ENCODE measurements at regions not wholly inside any gene's neighbourhood (a gene's known extent, or its start where the extent isn't known, plus 50 kb on each side); places are given as distances from the start of the nearest gene placed in this dataset.

DNA sequence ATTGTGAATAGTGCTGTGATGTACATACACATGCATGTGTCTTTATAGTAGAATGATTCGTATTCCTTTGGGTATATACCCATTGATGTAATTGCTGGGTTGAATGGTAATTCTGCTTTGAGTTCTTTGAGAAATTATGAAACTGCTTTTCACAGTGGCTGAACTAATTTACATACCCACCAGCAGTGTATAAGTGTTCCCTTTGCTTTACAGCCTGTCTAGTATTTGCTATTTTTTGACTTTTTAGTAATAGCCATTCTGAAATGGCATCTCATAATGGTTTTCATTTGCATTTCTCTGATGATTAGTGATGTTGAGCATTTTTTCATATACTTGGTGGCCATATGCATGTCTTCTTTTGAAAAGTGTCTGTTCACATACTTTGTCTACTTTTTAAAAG, 54.5 kb upstream of the FAM78B start:
- DNase-seq = no peak

DNA sequence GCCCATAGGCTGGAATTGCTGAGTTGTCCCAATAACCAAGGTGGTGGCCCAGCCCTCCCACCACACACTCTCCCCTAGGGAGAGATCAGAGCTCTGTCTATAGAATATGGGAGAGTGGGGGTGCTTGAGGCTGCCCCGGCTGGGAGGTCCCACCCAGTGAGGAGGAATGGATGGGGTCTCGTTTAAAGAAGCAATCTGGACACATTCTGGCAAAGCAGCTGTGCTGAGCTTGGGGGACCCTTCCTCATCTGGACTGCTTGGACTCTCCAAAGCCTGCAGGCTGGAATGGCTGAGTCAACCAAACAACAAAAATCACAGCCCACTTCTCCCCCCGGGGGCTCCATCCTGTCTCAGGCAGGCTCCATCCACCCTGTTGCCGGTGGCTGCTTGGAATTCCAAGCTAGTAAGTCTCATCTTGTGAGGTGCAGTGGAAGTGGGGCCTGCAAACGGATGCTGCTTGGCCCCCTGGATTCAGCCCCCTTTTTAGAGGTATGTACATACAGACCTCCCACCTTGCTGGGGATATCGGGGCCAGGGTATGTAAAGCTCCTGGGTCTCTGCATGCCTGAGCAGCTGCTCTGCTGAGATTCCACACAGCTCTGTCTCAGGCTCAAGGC, 67.1 kb upstream of the FAM78B start:
- no peak for DNase-seq

DNA sequence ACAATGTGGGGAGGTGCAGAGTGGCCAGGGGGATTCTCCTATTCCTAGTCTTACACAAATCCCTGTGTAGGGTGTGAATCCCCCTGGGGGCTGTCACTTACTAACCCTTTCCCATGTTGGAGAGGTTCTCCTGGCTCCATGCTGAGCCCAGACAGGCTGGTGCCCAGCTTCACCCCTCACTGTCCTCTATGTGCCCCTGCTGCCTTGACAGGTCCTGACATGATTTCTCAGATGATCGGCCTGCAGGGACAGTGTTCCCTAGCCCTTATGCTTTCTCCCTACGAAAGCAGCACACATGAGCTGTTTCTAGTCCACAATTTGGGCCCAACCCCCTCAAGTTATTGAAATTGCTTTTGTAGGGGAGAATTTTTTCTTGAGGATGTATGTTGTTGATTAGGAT, 68.9 kb upstream of the FAM78B start:
- no peak for DNase-seq

DNA sequence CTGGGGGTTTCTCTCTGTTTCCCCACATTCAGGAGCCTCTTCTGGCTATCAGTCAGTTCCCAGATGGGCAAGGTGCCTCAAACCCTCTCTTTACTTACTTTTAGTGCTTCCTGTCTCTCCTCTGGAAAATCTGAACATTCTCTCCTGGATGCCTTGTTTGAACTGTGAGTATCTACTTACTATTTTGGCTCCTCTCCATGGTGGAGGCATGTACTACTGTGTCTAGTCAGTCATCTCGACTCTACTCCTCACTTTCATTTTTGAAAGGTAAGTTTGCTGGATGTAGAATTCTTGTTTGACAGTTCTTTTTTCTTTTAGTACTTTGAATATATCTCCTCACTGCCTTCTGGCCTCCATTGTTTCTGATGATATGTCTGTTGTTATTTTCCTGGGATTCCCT, 70.9 kb upstream of the FAM78B start:
- no peak for DNase-seq

DNA sequence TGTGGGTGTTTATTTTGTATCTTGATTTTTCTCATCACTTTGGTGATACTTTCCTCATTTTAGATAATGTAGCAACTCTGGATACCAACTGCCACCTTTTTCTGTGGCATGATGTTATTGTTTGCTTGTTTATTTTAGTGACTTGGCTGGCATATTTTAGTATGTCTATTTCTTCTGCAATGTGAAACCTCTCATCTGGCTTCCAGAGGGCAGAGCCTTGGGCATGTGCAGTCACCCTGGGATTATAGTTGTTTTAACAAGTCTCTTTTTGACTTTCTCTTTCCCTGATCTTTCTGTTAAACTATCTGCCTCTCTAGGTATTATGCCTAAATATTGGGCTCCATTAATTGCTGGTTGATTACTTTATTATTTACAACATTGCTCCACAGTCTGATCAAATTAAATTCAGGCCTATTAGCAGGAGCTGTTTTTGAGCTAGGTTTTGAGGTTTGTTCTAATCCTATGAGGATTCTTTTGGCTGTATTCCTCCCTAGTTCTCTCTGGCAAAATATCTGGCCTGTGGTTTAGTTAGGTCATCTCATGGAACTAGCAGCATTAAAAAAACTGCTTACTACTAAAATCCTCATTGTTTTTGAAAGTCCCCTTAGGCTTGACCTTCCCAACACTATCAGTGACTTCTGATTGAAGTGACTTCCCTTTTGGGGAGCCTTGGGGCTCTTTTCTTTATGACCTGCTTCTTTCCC, 86.4 kb upstream of the FAM78B start:
- no peak for DNase-seq

DNA sequence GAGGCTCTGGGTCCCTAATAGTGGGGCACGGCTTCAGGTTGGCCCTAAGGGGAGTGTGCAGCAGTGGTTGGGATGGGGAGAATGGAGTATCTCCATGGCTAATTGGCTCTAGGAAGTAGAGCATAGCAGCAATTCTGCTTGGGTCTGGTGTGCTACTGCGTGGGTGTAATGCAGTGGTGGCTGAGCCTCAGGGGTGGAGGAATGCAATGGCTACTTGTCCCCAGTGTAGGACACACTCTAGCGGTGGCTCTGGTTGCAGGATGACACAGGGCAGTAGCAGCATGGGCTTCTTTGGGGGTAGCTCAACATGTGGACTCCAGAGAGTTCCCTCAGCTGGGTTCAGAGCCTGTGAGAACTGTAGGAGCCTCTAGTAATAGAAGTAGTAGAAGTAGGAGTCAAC, 91.2 kb upstream of the FAM78B start:
- no peak for DNase-seq

DNA sequence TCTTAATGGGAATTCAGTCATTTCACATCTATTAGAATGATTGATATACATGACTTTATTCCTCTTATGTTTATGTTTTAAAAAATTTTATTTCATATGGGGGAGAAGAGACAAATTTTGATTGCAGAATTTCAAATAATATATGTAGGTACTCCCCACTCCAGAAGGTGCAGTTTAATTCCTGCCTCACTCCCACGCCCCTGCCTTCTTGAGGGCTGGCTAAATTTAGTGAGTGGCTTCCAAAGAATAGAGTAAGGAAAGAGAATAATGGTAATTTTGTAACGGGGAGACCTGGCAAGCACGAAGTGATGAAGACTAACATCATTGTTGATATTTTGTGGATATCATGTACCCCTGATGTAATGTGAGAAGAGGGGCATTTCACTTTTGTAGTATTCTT, 94.7 kb upstream of the FAM78B start:
- peak in 5 of 56 donors; percentile 3 to 19 (median 7) for DNase-seq

DNA sequence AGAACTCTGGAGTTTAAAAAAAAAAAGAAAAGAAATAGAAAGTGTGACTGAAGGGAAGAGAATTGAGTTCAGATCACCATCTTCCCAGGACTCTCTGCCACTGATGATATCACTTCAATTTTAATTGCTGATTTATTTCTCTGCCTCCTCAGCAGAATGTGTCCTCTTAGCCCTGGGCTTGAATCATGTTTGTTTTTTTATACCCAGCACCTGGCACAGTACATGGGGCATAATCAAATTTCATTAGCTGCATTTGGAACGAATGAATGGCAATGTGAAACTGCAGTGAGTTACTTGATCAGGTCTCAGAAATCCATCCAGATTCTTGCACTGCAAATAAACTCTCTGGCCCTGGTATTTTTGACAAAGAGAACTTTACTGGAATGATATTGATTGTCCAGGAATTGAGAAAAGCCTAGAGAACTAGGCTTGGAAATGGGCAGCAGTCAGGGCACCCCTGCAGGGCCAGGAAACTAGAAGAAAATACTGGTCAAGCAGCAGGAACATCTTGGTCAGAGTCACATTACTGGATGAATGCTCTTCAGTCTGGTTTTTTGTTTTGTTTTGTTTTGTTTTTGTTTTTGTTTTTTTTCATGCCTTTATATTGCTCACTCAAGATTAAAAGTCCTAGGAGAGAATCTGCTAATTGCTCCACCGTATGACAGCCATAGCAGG, 103.8 kb upstream of the FAM78B start:
- no peak for DNase-seq

DNA sequence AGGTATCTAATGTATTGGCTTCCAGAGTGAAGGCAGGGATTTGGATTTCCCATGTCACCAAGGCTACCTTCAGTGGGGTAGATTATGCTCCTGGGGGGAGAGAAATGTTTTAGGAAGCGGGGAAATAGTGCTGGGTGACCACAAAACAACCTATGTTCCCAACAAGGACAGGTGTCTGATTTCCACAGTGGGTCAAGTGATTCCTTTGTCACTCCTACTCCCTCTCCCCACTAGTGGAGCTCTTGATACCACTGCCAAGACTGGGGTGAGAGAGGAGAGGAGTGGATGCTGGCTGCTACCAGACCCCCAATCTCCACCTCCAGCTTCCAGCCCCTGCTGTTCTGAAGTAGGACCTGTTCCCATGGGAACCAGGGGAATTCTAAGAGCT, 104.3 kb upstream of the FAM78B start:
- no peak for DNase-seq

DNA sequence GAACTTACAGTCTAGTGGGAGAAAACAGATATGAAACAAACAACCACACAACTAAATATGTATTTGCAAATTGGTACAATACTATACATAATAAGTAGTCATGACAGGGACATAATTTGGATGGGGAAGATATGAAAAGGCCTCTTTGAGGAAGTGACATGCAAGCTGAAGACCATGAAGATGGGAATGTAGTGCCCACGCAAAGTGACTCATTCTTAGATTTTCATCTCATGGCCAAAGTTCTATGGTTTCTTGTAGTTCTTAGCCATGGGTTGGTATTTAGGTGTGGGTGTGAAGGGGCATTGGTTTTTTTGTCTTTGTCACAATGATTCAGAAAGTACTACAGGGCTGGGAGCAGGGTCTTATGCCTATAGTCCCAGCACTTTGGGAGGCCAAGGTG, 105.4 kb upstream of the FAM78B start:
- DNase-seq = no peak

DNA sequence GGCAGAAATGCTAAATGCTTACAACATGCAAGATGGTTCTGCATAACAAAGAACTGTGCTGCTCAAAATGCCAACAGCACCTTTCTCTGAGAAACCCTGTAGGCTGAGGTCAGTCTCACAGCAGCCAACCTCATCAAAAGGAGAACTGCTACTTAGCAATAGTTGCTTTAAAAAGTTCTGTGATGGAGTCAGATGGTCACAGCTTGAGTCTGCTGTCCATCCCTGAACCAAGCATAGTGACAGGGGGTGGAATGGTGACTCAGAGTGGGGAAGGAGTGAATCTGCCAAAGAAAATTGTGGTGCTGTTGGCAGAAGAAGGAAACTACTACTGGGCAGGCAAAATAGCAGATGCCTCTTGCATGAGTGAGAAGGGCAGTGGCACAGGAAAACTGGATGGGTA, 106.0 kb upstream of the FAM78B start:
- DNase-seq = no peak

DNA sequence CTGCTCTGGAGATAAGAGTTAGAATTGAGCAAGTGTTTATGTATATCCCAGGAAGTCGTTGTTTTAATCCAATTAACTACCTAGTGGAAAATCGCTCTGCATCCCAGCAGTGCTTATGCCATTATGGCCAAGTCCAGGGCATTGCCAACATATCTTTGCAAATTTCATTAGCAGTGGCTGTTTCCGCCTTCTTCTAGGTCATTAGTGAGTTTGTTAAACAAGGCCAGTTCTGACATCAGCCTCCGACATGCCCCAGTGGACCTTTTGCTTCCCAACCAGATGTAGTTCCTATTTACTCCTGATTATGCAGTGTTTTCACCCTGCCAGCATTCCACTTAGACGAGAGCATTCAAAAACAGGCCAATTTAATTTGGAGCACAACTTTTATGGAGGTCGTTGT, 106.8 kb upstream of the FAM78B start:
- DNase-seq = no peak

DNA sequence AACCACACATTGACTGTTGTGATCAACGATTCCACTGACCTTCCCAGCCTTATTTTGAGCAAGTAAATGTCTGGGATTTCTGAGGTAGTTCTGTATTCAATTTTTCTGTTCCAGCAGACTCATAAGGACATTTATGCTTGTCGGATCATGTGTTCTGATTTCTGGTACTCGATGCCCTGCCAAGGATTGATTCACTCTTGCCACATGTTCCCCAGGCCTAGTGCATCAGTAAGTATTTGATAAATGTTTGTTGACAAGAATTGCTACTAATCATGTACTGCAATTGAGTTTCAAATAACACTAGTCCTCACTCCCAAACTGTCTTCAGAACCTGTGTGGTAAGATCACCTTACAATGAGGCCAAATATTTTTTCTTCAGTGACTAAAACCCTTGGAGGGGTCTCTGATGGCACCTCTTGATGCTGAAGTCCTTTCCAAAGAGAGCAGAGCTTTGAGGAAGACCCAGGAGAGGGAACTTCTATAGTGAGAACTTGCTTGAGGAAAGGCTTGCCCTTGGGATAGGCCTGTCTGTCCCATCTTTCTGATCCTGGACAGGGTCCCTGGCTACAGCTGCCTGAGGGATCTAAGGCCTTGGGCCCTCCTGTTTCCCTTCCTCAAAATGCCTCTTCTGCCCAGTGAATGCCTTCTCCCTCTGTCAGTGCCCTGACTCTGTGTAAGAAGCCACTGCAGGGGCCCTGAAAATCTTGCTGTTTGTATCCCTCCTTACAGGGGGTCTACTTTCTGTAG, 115.8 kb upstream of the FAM78B start:
- no peak for DNase-seq

DNA sequence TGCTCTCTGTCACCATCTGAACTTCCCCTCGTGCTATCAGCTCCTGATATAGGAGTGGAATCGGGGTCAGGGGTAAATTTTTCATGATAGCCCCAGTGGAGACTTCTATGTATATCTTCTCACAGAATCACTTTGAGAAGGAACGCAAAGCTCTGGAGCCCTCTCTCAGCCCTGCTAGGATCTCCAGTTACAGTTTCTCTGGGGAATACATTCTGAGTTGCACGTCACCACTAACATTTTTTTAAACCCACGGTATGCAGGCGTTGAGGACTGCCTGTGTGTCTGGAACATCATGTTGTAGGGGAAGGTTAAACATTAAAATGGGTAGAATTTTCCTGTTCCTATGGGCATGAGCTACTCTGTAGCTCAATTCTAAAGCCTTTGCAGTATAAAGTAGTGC, 116.4 kb upstream of the FAM78B start:
- DNase-seq = no peak

DNA sequence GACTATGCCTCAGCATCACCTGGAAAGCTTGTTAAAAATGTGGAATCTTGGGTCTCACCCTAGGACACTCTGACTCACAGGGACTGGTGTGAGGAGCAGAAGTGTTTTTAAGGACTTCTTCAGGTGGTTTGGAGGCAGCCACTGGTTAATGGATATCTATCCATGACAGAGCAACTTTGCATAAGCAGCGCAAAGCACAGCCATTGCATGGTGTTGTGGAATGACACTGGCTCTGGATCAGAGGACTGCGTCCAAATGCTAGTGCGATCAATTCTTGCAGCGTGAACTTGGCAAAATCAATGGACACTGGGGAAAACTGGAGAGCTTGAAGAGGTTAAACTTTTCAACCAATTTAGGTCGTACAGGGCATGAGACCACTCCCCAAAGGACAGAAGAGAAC, 116.8 kb upstream of the FAM78B start:
- no peak for DNase-seq

DNA sequence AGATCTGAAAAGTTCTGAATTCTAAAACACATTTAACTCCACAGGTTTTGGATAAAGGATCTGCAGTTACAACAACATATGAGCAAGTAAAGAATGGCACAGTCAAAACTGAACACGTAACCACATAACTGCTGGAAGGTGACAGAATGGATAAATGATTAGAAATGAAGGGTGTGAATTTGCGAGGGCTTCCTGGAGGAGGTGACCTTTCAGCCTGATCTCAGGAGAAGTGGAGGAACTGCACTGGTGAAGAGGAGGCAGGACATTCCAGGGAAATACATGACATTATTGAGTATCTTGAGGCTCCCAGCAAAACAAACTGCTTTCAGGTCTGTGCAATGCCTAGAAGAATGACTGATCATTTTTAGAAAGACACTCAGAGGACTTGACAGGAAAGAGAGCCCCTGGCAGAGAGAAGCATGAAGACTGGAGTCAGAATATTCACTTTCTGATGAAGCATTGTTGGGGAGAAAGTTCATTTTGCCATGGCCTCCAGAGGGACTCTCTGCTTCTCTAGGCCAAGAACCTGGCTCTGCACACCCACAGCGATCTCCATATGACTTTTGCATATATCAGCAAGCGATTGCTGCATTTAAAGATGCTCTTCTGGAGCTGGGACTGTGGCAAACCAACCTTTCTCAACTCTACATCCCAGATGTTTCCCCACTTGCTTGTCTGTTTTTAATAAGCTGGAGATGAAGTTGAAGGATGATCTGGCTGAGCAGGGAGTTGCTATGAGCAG, 122.7 kb upstream of the FAM78B start:
- no peak for DNase-seq

DNA sequence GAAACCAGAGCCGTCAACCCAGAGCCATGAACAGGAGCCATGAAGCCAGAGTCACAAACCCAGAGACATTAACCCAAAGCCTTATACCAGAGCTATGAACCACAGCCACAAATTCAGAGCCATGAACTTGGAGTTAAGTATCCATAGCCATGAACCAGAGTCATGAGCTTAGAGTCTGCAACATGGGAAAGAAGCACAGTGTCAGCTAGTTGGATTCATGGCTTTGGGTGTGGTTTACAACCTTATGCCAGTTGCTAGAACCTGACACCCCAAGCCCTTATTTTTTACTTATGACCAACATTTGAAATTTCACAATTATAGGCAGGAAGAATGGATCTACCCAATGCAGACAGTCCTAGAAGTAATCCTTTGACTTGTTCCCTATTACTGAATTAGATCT, 128.9 kb upstream of the FAM78B start:
- no peak for DNase-seq

DNA sequence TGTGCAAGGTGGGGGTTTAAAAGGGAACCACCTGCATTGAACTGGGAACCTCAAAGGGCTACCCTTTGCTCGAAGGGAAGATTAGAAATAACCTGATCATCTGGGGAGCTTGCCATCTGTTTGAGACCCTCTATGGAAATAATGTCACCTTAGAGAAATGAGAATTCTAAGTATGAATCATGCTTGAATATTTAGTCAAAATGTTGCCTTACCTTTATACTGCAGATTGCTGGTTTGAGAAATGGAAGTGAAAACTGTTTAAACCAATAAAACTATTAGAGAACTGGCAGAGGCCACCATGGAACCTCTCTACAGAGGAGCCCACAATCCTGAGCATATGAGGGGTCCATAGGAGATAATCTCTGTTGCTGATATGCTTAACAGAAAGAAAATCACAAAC, 131.2 kb upstream of the FAM78B start:
- no peak for DNase-seq

DNA sequence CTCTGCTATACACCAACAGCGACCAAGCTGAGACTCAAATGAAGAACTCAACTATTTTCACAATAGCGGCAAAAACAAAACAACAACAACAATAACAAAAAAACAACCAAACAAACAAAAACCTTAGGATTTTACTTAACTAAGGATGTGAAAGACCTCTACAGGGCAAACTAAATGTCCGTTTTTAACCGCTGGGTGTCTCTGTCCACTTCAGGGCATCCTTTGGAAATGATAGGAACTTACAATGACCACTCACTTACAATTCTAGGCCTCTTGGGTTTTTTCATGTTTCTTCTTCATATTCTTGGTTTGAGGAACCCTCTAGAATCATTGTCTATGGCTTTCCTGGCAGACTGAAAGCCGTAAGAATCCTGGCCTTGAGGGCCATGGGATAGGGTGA, 134.0 kb upstream of the FAM78B start:
- no peak for DNase-seq

DNA sequence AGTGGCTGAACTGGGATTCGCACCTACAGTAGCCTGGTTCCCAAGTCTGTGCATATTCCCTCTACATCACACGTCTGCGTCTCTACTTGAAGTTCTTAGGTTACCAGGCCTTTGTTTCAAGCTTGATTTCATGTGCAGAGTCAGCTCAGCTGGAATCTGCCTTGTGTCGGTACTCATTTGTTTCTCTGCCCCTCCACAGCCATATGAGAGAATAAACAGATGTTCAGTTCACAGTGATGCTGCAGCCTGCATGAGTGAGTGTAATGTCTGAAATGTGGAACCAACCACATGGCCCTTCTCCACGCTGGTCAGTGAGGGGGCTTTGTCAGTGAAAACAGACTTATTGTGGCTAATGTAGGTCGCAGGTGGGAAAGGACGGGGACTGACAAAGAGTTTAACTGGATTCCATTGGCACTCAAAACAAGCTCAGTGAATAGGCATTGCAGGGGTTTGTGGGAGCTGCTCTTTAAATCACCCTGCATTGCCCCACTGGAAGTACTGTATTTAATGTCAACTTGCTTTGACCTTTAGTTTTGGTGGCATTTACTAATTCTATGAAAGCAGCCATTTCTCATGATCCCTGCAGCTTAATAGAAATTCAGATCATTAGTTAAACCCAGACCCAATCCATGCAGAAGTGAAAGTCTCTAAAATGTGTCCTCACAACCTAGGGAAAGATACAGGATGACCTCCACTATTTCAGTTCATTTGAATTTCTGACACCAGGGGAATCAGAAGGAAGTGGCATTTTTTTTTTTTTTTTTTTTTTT, 136.4 kb upstream of the FAM78B start:
- no peak for DNase-seq

DNA sequence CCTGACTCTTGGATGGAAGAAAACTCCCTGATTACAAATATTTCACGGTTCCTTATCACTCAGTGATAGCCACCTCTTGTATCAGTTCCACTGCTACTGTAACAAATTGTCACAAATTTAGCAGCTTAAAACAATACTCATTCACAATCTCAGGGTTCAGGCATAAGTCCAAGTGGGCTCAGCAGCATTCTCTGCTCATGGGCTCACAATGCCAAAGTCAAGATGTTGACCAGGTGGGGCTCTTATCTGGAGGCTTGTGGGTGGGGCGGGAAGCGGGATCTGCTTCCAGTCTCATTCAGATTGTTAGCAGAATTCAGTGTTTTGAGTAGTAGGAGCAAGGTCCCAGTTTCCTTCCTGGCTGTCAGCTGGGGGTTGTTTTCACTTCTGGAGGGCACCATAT, 137.3 kb upstream of the FAM78B start:
- no peak for DNase-seq
